ENCODE measurements at regions not wholly inside any gene's neighbourhood (a gene's known extent, or its start where the extent isn't known, plus 50 kb on each side); places are given as distances from the start of the nearest gene placed in this dataset.

GRCh38 chr9:118271331-118271730 is 567.1 kb downstream of the TLR4 start:
- H3K4me1 ChIP-seq: no peaks in the 10 kb centered on the region
- 40 to 56% methylated on average over 3 of the region's 3 CpGs for WGBS, 2 donors
- no peak overlapping the region for H3K27ac ChIP-seq
- H3K36me3 ChIP-seq: no peaks in the 10 kb centered on the region
- no peak overlapping the region for H3K4me3 ChIP-seq
- FAIRE-seq (no peak), DNase-seq (no peak), ATAC-seq (no peak)
- no peak for TF ChIP-seq CTCF (IDR thresholded peaks at IDR 0.05)
- no peaks in the 10 kb centered on the region for H3K27me3 ChIP-seq
- intact Hi-C loops (cut with DNase I): no loop called here
- H3K9me3 ChIP-seq: no peaks in the 10 kb centered on the region

GRCh38 chr9:118271936-118272335 is 567.7 kb downstream of the TLR4 start:
- Histone ChIP-seq H3K4me3 (no peak overlapping the region), H3K27me3 (no peaks in the 10 kb centered on the region), H3K4me1 (no peaks in the 10 kb centered on the region), H3K27ac (no peak overlapping the region), H3K36me3 (no peaks in the 10 kb centered on the region), H3K9me3 (no peaks in the 10 kb centered on the region)
- FAIRE-seq (no peak), DNase-seq (no peak), ATAC-seq (no peak)
- WGBS, 2 donors: 44 to 70% methylated on average over 1 of the region's 1 CpG
- intact Hi-C loops (cut with DNase I): no loop called here
- TF ChIP-seq CTCF (IDR thresholded peaks at IDR 0.05): no peak

- no peak for TF ChIP-seq CTCF (IDR thresholded peaks at IDR 0.05)
- intact Hi-C loops (cut with DNase I): no loop called here
- H3K27ac ChIP-seq: no peak overlapping the region
- DNase-seq (no peak), FAIRE-seq (no peak), ATAC-seq (no peak)
- H3K9me3 ChIP-seq: no peaks in the 10 kb centered on the region
- no peaks in the 10 kb centered on the region for H3K27me3 ChIP-seq
- no peaks in the 10 kb centered on the region for H3K4me1 ChIP-seq
- no peaks in the 10 kb centered on the region for H3K36me3 ChIP-seq
- no peak overlapping the region for H3K4me3 ChIP-seq
Observed at GRCh38 chr9:118273048-118273447, 568.8 kb downstream of the TLR4 start.

GRCh38 chr9:118276784-118277183 is 572.6 kb downstream of the TLR4 start:
- intact Hi-C loops (cut with DNase I): no loop called here
- no peak overlapping the region for H3K27ac ChIP-seq
- no peaks in the 10 kb centered on the region for H3K27me3 ChIP-seq
- ATAC-seq (no peak), FAIRE-seq (no peak), DNase-seq (no peak)
- H3K4me3 ChIP-seq: no peak overlapping the region
- H3K9me3 ChIP-seq: no peaks in the 10 kb centered on the region
- H3K36me3 ChIP-seq: no peaks in the 10 kb centered on the region
- no peaks in the 10 kb centered on the region for H3K4me1 ChIP-seq
- no peak for TF ChIP-seq CTCF (IDR thresholded peaks at IDR 0.05)
- WGBS, 2 donors: 54 to 67% methylated on average over 6 of the region's 6 CpGs

- Histone ChIP-seq H3K9me3 (no peaks in the 10 kb centered on the region), H3K27me3 (no peaks in the 10 kb centered on the region), H3K27ac (no peak overlapping the region), H3K36me3 (no peaks in the 10 kb centered on the region), H3K4me1 (no peaks in the 10 kb centered on the region), H3K4me3 (no peak overlapping the region)
- 26 to 29% methylated on average over 3 of the region's 3 CpGs for WGBS, 2 donors
- DNase-seq: no peak
- TF ChIP-seq CTCF (IDR thresholded peaks at IDR 0.05): no peak
- intact Hi-C loops (cut with DNase I): no loop called here
- no peak for ATAC-seq
- FAIRE-seq: no peak
Observed at GRCh38 chr9:118281772-118282171, 577.6 kb downstream of the TLR4 start.
